ENCODE measurements at regions not wholly inside any gene's neighbourhood (a gene's known extent, or its start where the extent isn't known, plus 50 kb on each side); places are given as distances from the start of the nearest gene placed in this dataset.

DNA sequence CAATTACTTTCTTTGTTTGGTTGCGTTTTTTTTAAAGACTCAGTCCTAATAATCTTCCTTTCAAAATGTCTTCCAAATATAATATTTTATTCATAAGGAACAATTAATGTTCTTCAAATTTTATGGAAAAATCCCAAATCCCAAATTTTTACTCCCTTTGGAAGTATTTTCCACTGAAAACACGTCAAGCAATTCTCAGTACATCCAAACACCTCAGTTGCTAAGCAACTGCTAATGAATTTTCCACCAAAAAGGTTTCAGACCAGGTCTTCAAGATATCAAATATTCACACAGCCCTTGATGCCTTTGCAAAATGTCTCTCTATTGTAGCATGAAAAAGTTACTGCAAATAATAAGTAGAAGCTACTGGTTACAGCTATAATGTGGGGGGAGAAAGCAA, 140.1 kb downstream of the DSEL start:
- no peak for DNase-seq (ENCODE audit: low read depth in 1 of 2, low spot score in 1 of 2)
- H3K27me3 ChIP-seq (ENCODE audit: insufficient read depth, poor library complexity, severe bottlenecking), result no peaks in the 10 kb centered on the region
- TF ChIP-seq SPI1 (IDR thresholded peaks at IDR 0.05; ENCODE audit: borderline replicate concordance, low read depth) (no peak), GABPA (IDR thresholded peaks at IDR 0.05; ENCODE audit: low read depth) (no peak), POLR2AphosphoS5 (IDR thresholded peaks at IDR 0.05; ENCODE audit: low read depth) (no peak)
- TF ChIP-seq, protein P1, sequence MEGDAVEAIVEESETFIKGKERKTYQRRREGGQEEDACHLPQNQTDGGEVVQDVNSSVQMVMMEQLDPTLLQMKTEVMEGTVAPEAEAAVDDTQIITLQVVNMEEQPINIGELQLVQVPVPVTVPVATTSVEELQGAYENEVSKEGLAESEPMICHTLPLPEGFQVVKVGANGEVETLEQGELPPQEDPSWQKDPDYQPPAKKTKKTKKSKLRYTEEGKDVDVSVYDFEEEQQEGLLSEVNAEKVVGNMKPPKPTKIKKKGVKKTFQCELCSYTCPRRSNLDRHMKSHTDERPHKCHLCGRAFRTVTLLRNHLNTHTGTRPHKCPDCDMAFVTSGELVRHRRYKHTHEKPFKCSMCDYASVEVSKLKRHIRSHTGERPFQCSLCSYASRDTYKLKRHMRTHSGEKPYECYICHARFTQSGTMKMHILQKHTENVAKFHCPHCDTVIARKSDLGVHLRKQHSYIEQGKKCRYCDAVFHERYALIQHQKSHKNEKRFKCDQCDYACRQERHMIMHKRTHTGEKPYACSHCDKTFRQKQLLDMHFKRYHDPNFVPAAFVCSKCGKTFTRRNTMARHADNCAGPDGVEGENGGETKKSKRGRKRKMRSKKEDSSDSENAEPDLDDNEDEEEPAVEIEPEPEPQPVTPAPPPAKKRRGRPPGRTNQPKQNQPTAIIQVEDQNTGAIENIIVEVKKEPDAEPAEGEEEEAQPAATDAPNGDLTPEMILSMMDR (IDR thresholded peaks at IDR 0.05; ENCODE audit: insufficient read depth, low read length), result no peak
- TF ChIP-seq, protein P2, sequence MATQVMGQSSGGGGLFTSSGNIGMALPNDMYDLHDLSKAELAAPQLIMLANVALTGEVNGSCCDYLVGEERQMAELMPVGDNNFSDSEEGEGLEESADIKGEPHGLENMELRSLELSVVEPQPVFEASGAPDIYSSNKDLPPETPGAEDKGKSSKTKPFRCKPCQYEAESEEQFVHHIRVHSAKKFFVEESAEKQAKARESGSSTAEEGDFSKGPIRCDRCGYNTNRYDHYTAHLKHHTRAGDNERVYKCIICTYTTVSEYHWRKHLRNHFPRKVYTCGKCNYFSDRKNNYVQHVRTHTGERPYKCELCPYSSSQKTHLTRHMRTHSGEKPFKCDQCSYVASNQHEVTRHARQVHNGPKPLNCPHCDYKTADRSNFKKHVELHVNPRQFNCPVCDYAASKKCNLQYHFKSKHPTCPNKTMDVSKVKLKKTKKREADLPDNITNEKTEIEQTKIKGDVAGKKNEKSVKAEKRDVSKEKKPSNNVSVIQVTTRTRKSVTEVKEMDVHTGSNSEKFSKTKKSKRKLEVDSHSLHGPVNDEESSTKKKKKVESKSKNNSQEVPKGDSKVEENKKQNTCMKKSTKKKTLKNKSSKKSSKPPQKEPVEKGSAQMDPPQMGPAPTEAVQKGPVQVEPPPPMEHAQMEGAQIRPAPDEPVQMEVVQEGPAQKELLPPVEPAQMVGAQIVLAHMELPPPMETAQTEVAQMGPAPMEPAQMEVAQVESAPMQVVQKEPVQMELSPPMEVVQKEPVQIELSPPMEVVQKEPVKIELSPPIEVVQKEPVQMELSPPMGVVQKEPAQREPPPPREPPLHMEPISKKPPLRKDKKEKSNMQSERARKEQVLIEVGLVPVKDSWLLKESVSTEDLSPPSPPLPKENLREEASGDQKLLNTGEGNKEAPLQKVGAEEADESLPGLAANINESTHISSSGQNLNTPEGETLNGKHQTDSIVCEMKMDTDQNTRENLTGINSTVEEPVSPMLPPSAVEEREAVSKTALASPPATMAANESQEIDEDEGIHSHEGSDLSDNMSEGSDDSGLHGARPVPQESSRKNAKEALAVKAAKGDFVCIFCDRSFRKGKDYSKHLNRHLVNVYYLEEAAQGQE (IDR thresholded peaks at IDR 0.05; ENCODE audit: insufficient replicate concordance, low read depth), result no peak
- no peak overlapping the region for H3K27ac ChIP-seq (replicated peaks)
- H3K4me3 ChIP-seq (replicated peaks; ENCODE audit: insufficient read depth, low read length), result no peak overlapping the region

DNA sequence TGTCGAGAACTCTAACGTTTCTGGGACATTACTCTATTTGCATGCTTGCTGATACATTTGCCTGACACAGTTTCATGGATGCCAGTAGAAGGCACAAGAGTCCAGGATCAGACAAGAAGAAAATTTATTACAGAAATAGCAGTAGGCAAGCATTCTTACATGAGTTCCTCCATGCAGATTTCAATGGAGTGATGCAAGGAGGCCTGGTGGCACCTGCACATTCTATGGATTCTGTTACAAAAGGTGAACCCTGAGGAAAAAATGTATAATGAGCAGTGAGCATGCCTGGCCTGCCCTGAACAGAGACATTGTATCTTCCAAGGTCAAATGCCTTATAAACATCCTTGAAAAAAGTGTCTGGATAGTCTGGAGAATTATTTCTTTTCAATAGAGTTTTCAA, 142.9 kb downstream of the DSEL start:
- Histone ChIP-seq H3K27me3 (ENCODE audit: insufficient read depth, poor library complexity, severe bottlenecking) (no peaks in the 10 kb centered on the region), H3K4me3 (replicated peaks; ENCODE audit: insufficient read depth, low read length) (no peak overlapping the region), H3K27ac (replicated peaks) (no peak overlapping the region)
- no peak for DNase-seq (ENCODE audit: low read depth in 1 of 2, low spot score in 1 of 2)
- no peak for TF ChIP-seq POLR2AphosphoS5 (IDR thresholded peaks at IDR 0.05; ENCODE audit: low read depth)
- TF ChIP-seq GABPA (IDR thresholded peaks at IDR 0.05; ENCODE audit: low read depth), result no peak
- TF ChIP-seq SPI1 (IDR thresholded peaks at IDR 0.05; ENCODE audit: borderline replicate concordance, low read depth), result no peak
- TF ChIP-seq, protein P1 (IDR thresholded peaks at IDR 0.05; ENCODE audit: insufficient read depth, low read length), result no peak
- TF ChIP-seq, protein P2 (IDR thresholded peaks at IDR 0.05; ENCODE audit: insufficient replicate concordance, low read depth), result no peak

DNA sequence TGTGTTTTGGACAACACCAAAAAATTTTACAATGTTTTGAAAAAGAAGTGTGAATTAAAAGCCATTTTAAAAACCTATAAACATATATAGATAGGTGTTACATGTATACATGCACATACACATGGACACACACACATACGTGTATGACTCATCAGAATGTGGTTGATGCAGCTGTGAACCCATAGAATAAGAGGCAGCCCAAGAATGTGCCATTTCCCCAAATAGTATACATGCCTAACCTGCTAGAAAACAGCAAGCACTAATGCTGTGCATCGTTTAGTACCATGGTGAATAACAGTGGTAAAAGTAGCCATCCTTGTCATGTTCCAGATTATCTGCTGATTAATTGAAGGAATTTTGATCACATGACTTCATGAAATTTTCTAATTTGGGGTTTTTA, 149.0 kb downstream of the DSEL start:
- Histone ChIP-seq H3K27ac (replicated peaks) (no peak overlapping the region), H3K27me3 (ENCODE audit: insufficient read depth, poor library complexity, severe bottlenecking) (no peaks in the 10 kb centered on the region), H3K4me3 (replicated peaks; ENCODE audit: insufficient read depth, low read length) (no peak overlapping the region)
- no peak for TF ChIP-seq SPI1 (IDR thresholded peaks at IDR 0.05; ENCODE audit: borderline replicate concordance, low read depth)
- no peak for TF ChIP-seq GABPA (IDR thresholded peaks at IDR 0.05; ENCODE audit: low read depth)
- TF ChIP-seq, protein P2 (IDR thresholded peaks at IDR 0.05; ENCODE audit: insufficient replicate concordance, low read depth), result no peak
- TF ChIP-seq POLR2AphosphoS5 (IDR thresholded peaks at IDR 0.05; ENCODE audit: low read depth), result no peak
- TF ChIP-seq, protein P1 (IDR thresholded peaks at IDR 0.05; ENCODE audit: insufficient read depth, low read length), result no peak
- DNase-seq (ENCODE audit: low read depth in 1 of 2, low spot score in 1 of 2), result no peak
